ENCODE measurements at regions not wholly inside any gene's neighbourhood (a gene's known extent, or its start where the extent isn't known, plus 50 kb on each side); places are given as distances from the start of the nearest gene placed in this dataset.

- no peak for TF ChIP-seq POLR2AphosphoS5 (IDR thresholded peaks at IDR 0.05; ENCODE audit: borderline replicate concordance, low read depth, low read length)
- no peak for TF ChIP-seq EZH2 (IDR thresholded peaks at IDR 0.05)
- TF ChIP-seq FOXP2 (optimal IDR thresholded peaks at IDR 0.05; ENCODE audit: control extremely low read depth, extremely low read length, insufficient read depth): no peak
These were observed 765.5 kb downstream of the KCNJ2 start for GRCh38 chr17:70934835-70935234.
